Islet of Langerhans (tissue), 1 donor: ENCODE measurements at regions not wholly inside any gene's neighbourhood (a gene's known extent, or its start where the extent isn't known, plus 50 kb on each side); places are given as distances from the start of the nearest gene placed in this dataset.
"Not testable (repeated sequence)": the region's sequence is repeated elsewhere in the genome, so short reads cannot be mapped to it uniquely, and the experiment has no call there.

Source experiments
- FAIRE-seq: peaks from one replicate; lab custom pipeline; 2011; peaks lifted over from hg19 to GRCh38; lab: Jason Lieb, UNC

- no peak for FAIRE-seq
Measured at GRCh38 chr4:100906973-100907372, 389.2 kb upstream of the EMCN start.

- FAIRE-seq, result not testable (repeated sequence)
Measured at GRCh38 chr4:100900945-100901344, 383.1 kb upstream of the EMCN start.

GRCh38 chr4:100900134-100900533 lies 382.3 kb upstream of the EMCN start:
- no peak for FAIRE-seq

GRCh38 chr4:100898844-100899243 lies 381.0 kb upstream of the EMCN start:
- FAIRE-seq, result no peak

GRCh38 chr4:100895556-100896197 lies 377.9 kb upstream of the EMCN start:
- no peak for FAIRE-seq

GRCh38 chr4:100894339-100894870 lies 376.6 kb upstream of the EMCN start:
- no peak for FAIRE-seq

GRCh38 chr4:100891808-100892207 lies 374.0 kb upstream of the EMCN start:
- FAIRE-seq, result no peak

- no peak for FAIRE-seq
Measured at GRCh38 chr4:100889898-100890297, 372.1 kb upstream of the EMCN start.

- no peak for FAIRE-seq
Measured at GRCh38 chr4:100889401-100889800, 371.6 kb upstream of the EMCN start.

GRCh38 chr4:100882661-100883060 lies 364.8 kb upstream of the EMCN start:
- FAIRE-seq, result no peak

GRCh38 chr4:100881283-100881682 lies 363.5 kb upstream of the EMCN start:
- no peak for FAIRE-seq

GRCh38 chr4:100880011-100880410 lies 362.2 kb upstream of the EMCN start:
- no peak for FAIRE-seq

GRCh38 chr4:100879471-100879870 lies 361.6 kb upstream of the EMCN start:
- no peak for FAIRE-seq

GRCh38 chr4:100876546-100876945 lies 358.7 kb upstream of the EMCN start:
- FAIRE-seq, result no peak

GRCh38 chr4:100875296-100876068 lies 357.7 kb upstream of the EMCN start:
- FAIRE-seq, result no peak

GRCh38 chr4:100872811-100873210 lies 355.0 kb upstream of the EMCN start:
- no peak for FAIRE-seq

GRCh38 chr4:100870940-100871772 lies 353.3 kb upstream of the EMCN start:
- no peak for FAIRE-seq

GRCh38 chr4:100869276-100869675 lies 351.5 kb upstream of the EMCN start:
- no peak for FAIRE-seq

GRCh38 chr4:100868281-100868680 lies 350.5 kb upstream of the EMCN start:
- FAIRE-seq, result not testable (repeated sequence)

- FAIRE-seq, result no peak
Measured at GRCh38 chr4:100852326-100852725, 334.5 kb upstream of the EMCN start.

GRCh38 chr4:100849319-100849718 lies 331.5 kb upstream of the EMCN start:
- FAIRE-seq, result no peak

GRCh38 chr4:100848841-100849240 lies 331.0 kb upstream of the EMCN start:
- no peak for FAIRE-seq

GRCh38 chr4:100843910-100844309 lies 326.1 kb upstream of the EMCN start:
- no peak for FAIRE-seq
